ENCODE measurements at regions not wholly inside any gene's neighbourhood (a gene's known extent, or its start where the extent isn't known, plus 50 kb on each side); places are given as distances from the start of the nearest gene placed in this dataset.

- DNase-seq: peak; percentile 69 to 88
- Histone ChIP-seq H3K79me1 (ENCODE audit: low read length) (no peaks in the 10 kb centered on the region), H2BK120ac (ENCODE audit: insufficient read depth, low read length, poor library complexity) (no peak overlapping the region), H4K8ac (ENCODE audit: low read depth, low read length) (no peak overlapping the region), H3K23ac (ENCODE audit: low read length) (no peak overlapping the region), H3K36me3 (ENCODE audit: control insufficient read depth in 1 of 2, insufficient read depth in 2 of 2, low read length in 2 of 2) (no peaks in the 10 kb centered on the region), H3K79me2 (ENCODE audit: control insufficient read depth, insufficient read depth, low read length, poor library complexity) (no peaks in the 10 kb centered on the region), H3K18ac (ENCODE audit: low read length) (no peak overlapping the region), H2BK12ac (ENCODE audit: low read length) (no peak overlapping the region), H3K27ac (ENCODE audit: low read depth, low read length) (no peak overlapping the region), H3K14ac (ENCODE audit: low read length) (no peak overlapping the region), H3K4ac (ENCODE audit: low read depth, low read length) (no peak overlapping the region), H4K12ac (ENCODE audit: low read depth, low read length) (no peak overlapping the region), H3K27me3 (ENCODE audit: insufficient read depth, low read length) (no peaks in the 10 kb centered on the region), H3K9ac (ENCODE audit: low read length) (no peak overlapping the region), H3K9me3 (ENCODE audit: insufficient read depth, low read depth, low read length) (no peaks in the 10 kb centered on the region), H3K4me3 (ENCODE audit: low read depth, low read length) (no peak overlapping the region), H2BK5ac (ENCODE audit: low read depth, low read length, poor library complexity) (no peak overlapping the region), H4K91ac (ENCODE audit: low read depth, low read length) (no peak overlapping the region), H2AK5ac (ENCODE audit: low read length) (no peak overlapping the region), H3K4me1 (ENCODE audit: control insufficient read depth in 1 of 2, insufficient read depth in 2 of 2, low read length in 2 of 2) (peaks cover 4 to 13% of the 10 kb centered on the region in 2 experiments), H3K4me2 (ENCODE audit: low read length) (no peak overlapping the region), H2AFZ (ENCODE audit: insufficient read depth, low read length, poor library complexity) (no peak overlapping the region)
- WGBS (ENCODE audit: extremely low coverage, insufficient coverage, insufficient read length): no CpG with 5 or more reads among the region's 6 CpGs
Observed at GRCh38 chr12:93317227-93317626, 60.5 kb upstream of the NUDT4 start.

GRCh38 chr12:93318720-93319522, 58.8 kb upstream of the NUDT4 start:
- Histone ChIP-seq H3K4me1 (ENCODE audit: control insufficient read depth in 1 of 2, insufficient read depth in 2 of 2, low read length in 2 of 2) (peaks cover 4 to 13% of the 10 kb centered on the region in 2 experiments), H3K18ac (ENCODE audit: low read length) (no peak overlapping the region), H2BK120ac (ENCODE audit: insufficient read depth, low read length, poor library complexity) (no peak overlapping the region), H2BK5ac (ENCODE audit: low read depth, low read length, poor library complexity) (no peak overlapping the region), H3K4me2 (ENCODE audit: low read length) (no peak overlapping the region), H2AK5ac (ENCODE audit: low read length) (no peak overlapping the region), H4K91ac (ENCODE audit: low read depth, low read length) (no peak overlapping the region), H3K27me3 (ENCODE audit: insufficient read depth, low read length) (no peaks in the 10 kb centered on the region), H3K4ac (ENCODE audit: low read depth, low read length) (no peak overlapping the region), H4K8ac (ENCODE audit: low read depth, low read length) (no peak overlapping the region), H3K4me3 (ENCODE audit: low read depth, low read length) (no peak overlapping the region), H3K23ac (ENCODE audit: low read length) (no peak overlapping the region), H3K27ac (ENCODE audit: low read depth, low read length) (no peak overlapping the region), H2AFZ (ENCODE audit: insufficient read depth, low read length, poor library complexity) (no peak overlapping the region), H3K9ac (ENCODE audit: low read length) (peak overlapping the region; percentile 46), H2BK12ac (ENCODE audit: low read length) (peak overlapping the region; percentile 22), H3K9me3 (ENCODE audit: insufficient read depth, low read depth, low read length) (no peaks in the 10 kb centered on the region), H3K14ac (ENCODE audit: low read length) (no peak overlapping the region), H3K36me3 (ENCODE audit: control insufficient read depth in 1 of 2, insufficient read depth in 2 of 2, low read length in 2 of 2) (no peaks in the 10 kb centered on the region), H4K12ac (ENCODE audit: low read depth, low read length) (no peak overlapping the region), H3K79me2 (ENCODE audit: control insufficient read depth, insufficient read depth, low read length, poor library complexity) (no peaks in the 10 kb centered on the region), H3K79me1 (ENCODE audit: low read length) (no peaks in the 10 kb centered on the region)
- DNase-seq: no peak
- no CpG with 5 or more reads among the region's 6 CpGs for WGBS (ENCODE audit: extremely low coverage, insufficient coverage, insufficient read length)

- H3K4ac ChIP-seq (ENCODE audit: low read depth, low read length): no peak overlapping the region
- H3K23ac ChIP-seq (ENCODE audit: low read length): no peak overlapping the region
- H3K4me2 ChIP-seq (ENCODE audit: low read length): no peak overlapping the region
- peaks cover 2 to 9% of the 10 kb centered on the region in 2 experiments for H3K4me1 ChIP-seq (ENCODE audit: control insufficient read depth in 1 of 2, insufficient read depth in 2 of 2, low read length in 2 of 2)
- no peak overlapping the region for H4K12ac ChIP-seq (ENCODE audit: low read depth, low read length)
- H3K79me2 ChIP-seq (ENCODE audit: control insufficient read depth, insufficient read depth, low read length, poor library complexity): no peaks in the 10 kb centered on the region
- H3K9ac ChIP-seq (ENCODE audit: low read length): no peak overlapping the region
- no peak overlapping the region for H3K18ac ChIP-seq (ENCODE audit: low read length)
- no peak overlapping the region for H4K8ac ChIP-seq (ENCODE audit: low read depth, low read length)
- no peak overlapping the region for H2AK5ac ChIP-seq (ENCODE audit: low read length)
- H4K91ac ChIP-seq (ENCODE audit: low read depth, low read length): no peak overlapping the region
- no peak overlapping the region for H3K27ac ChIP-seq (ENCODE audit: low read depth, low read length)
- H3K36me3 ChIP-seq (ENCODE audit: control insufficient read depth in 1 of 2, insufficient read depth in 2 of 2, low read length in 2 of 2): no peaks in the 10 kb centered on the region
- no peak overlapping the region for H2BK120ac ChIP-seq (ENCODE audit: insufficient read depth, low read length, poor library complexity)
- H3K27me3 ChIP-seq (ENCODE audit: insufficient read depth, low read length): no peaks in the 10 kb centered on the region
- H3K14ac ChIP-seq (ENCODE audit: low read length): no peak overlapping the region
- H2BK12ac ChIP-seq (ENCODE audit: low read length): no peak overlapping the region
- H3K9me3 ChIP-seq (ENCODE audit: insufficient read depth, low read depth, low read length): no peaks in the 10 kb centered on the region
- no peaks in the 10 kb centered on the region for H3K79me1 ChIP-seq (ENCODE audit: low read length)
- WGBS (ENCODE audit: extremely low coverage, insufficient coverage, insufficient read length): no CpG with 5 or more reads among the region's 5 CpGs
- no peak overlapping the region for H2AFZ ChIP-seq (ENCODE audit: insufficient read depth, low read length, poor library complexity)
- no peak overlapping the region for H3K4me3 ChIP-seq (ENCODE audit: low read depth, low read length)
- DNase-seq: no peak
- no peak overlapping the region for H2BK5ac ChIP-seq (ENCODE audit: low read depth, low read length, poor library complexity)
Observed at GRCh38 chr12:93319523-93320050, 58.1 kb upstream of the NUDT4 start.

GRCh38 chr12:93322784-93323183, 54.9 kb upstream of the NUDT4 start:
- no CpG with 5 or more reads among the region's 2 CpGs for WGBS (ENCODE audit: extremely low coverage, insufficient coverage, insufficient read length)

More at GRCh38 chr12:93322784-93323183, 54.9 kb upstream of the NUDT4 start:
- Histone ChIP-seq H3K9me3 (ENCODE audit: insufficient read depth, low read depth, low read length) (no peaks in the 10 kb centered on the region), H3K4me3 (ENCODE audit: low read depth, low read length) (no peak overlapping the region), H4K8ac (ENCODE audit: low read depth, low read length) (no peak overlapping the region), H3K79me2 (ENCODE audit: control insufficient read depth, insufficient read depth, low read length, poor library complexity) (no peaks in the 10 kb centered on the region), H3K4me2 (ENCODE audit: low read length) (no peak overlapping the region), H3K23ac (ENCODE audit: low read length) (no peak overlapping the region), H3K9ac (ENCODE audit: low read length) (no peak overlapping the region), H2BK5ac (ENCODE audit: low read depth, low read length, poor library complexity) (no peak overlapping the region), H3K4ac (ENCODE audit: low read depth, low read length) (no peak overlapping the region), H3K79me1 (ENCODE audit: low read length) (no peaks in the 10 kb centered on the region), H2BK120ac (ENCODE audit: insufficient read depth, low read length, poor library complexity) (no peak overlapping the region), H3K4me1 (ENCODE audit: control insufficient read depth in 1 of 2, insufficient read depth in 2 of 2, low read length in 2 of 2) (no peaks in the 10 kb centered on the region), H3K27me3 (ENCODE audit: insufficient read depth, low read length) (no peaks in the 10 kb centered on the region), H3K36me3 (ENCODE audit: control insufficient read depth in 1 of 2, insufficient read depth in 2 of 2, low read length in 2 of 2) (no peaks in the 10 kb centered on the region), H4K12ac (ENCODE audit: low read depth, low read length) (no peak overlapping the region), H3K27ac (ENCODE audit: low read depth, low read length) (no peak overlapping the region), H2BK12ac (ENCODE audit: low read length) (no peak overlapping the region), H3K18ac (ENCODE audit: low read length) (no peak overlapping the region), H2AFZ (ENCODE audit: insufficient read depth, low read length, poor library complexity) (no peak overlapping the region), H2AK5ac (ENCODE audit: low read length) (no peak overlapping the region), H4K91ac (ENCODE audit: low read depth, low read length) (no peak overlapping the region), H3K14ac (ENCODE audit: low read length) (no peak overlapping the region)
- no peak for DNase-seq
